ENCODE measurements at regions not wholly inside any gene's neighbourhood (a gene's known extent, or its start where the extent isn't known, plus 50 kb on each side); places are given as distances from the start of the nearest gene placed in this dataset.

DNA sequence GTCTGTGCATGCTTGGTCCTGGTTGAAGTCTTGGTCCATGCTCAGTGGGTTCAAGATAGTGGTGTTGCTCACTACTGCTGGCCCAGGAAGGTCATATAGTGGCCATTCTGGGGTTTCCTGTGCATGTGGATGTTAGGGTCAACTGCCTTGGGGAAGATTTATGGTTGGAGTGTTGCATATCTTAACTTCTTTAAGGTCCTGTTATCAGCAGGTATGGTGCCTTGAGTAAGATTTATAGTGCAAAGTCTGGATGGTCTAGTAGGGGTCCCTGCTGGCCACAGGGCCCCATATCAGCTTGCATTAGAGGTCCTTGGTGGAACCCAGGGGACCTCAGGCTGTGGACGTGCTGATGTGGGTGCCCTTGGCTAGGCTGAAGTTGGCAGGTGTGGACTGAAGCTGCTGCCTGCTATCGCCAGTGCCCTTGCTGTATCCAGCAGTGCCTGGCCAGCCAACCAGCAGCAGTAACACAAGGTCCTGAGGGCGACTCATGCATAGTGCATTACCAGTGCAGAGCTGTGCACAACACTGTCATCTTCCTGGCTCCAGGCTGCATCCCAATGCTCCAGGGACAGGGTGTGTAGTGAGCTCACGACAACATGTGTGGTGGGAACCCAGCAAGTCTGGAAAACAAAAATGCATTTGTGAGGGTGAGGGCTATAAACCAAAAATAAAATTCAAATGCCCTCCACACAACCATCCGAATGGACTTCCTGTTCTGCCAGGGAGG, 61.0 kb downstream of the BEX3 start:
- CTCF ChIA-PET (ENCODE audit: unreplicated experiment) = no interaction called here

GRCh38 chrX:103439161-103439560, 62.8 kb downstream of the BEX3 start:
- H3K4me1 ChIP-seq (ENCODE audit: insufficient read depth, low read length, poor library complexity, severe bottlenecking) = no peaks in the 10 kb centered on the region
- H3K9me3 ChIP-seq (ENCODE audit: low read length) = no peaks in the 10 kb centered on the region
- H3K36me3 ChIP-seq (ENCODE audit: insufficient read depth, low read length) = no peaks in the 10 kb centered on the region
- TF ChIP-seq EZH2phosphoT487 (IDR thresholded peaks at IDR 0.05; ENCODE audit: borderline replicate concordance, low read depth, low read length) = no peak
- TF ChIP-seq CTCF (conservative IDR thresholded peaks at IDR 0.05; ENCODE audit: low read length) = no peak
- ChIA-PET POLR2A (no interaction called here), CTCF (ENCODE audit: unreplicated experiment) (no interaction called here)
- no peaks in the 10 kb centered on the region for H4K20me1 ChIP-seq (ENCODE audit: insufficient read depth, low read length)
- intact Hi-C loops (cut with micrococcal nuclease; ENCODE audit: unreplicated experiment) = no loop called here
- H3K79me2 ChIP-seq (ENCODE audit: insufficient read depth, low read depth, low read length) = no peaks in the 10 kb centered on the region
- H3K9me2 ChIP-seq (ENCODE audit: insufficient read depth, low read length) = no peaks in the 10 kb centered on the region
- no TSS peak for BruUV-seq (replicated peaks)
- H2AFZ ChIP-seq (ENCODE audit: low read length) = no peak overlapping the region
- DNase-seq (ENCODE audit: low spot score) = no peak
- H3K27ac ChIP-seq (ENCODE audit: low read depth, low read length, poor library complexity, severe bottlenecking) = no peak overlapping the region
- H3K4me2 ChIP-seq (ENCODE audit: low read length) = no peak overlapping the region
- H3K4me3 ChIP-seq (ENCODE audit: low read depth, low read length, poor library complexity, severe bottlenecking) = no peak overlapping the region

More for the DNA sequence above, 61.0 kb downstream of the BEX3 start:
- H3K36me3 ChIP-seq (ENCODE audit: insufficient read depth, low read length) = no peaks in the 10 kb centered on the region
- no peak for TF ChIP-seq CTCF (conservative IDR thresholded peaks at IDR 0.05; ENCODE audit: low read length)
- TF ChIP-seq EZH2phosphoT487 (IDR thresholded peaks at IDR 0.05; ENCODE audit: borderline replicate concordance, low read depth, low read length) = no peak
- H2AFZ ChIP-seq (ENCODE audit: low read length) = no peak overlapping the region
- H3K4me2 ChIP-seq (ENCODE audit: low read length) = no peak overlapping the region
- intact Hi-C loops (cut with micrococcal nuclease; ENCODE audit: unreplicated experiment) = no loop called here
- H3K27ac ChIP-seq (ENCODE audit: low read depth, low read length, poor library complexity, severe bottlenecking) = no peak overlapping the region
- no peaks in the 10 kb centered on the region for H3K9me3 ChIP-seq (ENCODE audit: low read length)
- no peaks in the 10 kb centered on the region for H3K4me1 ChIP-seq (ENCODE audit: insufficient read depth, low read length, poor library complexity, severe bottlenecking)
- no TSS peak for BruUV-seq (replicated peaks)
- POLR2A ChIA-PET = no interaction called here
- no peak overlapping the region for H3K4me3 ChIP-seq (ENCODE audit: low read depth, low read length, poor library complexity, severe bottlenecking)
- no peaks in the 10 kb centered on the region for H4K20me1 ChIP-seq (ENCODE audit: insufficient read depth, low read length)
- no peaks in the 10 kb centered on the region for H3K9me2 ChIP-seq (ENCODE audit: insufficient read depth, low read length)
- no peak for DNase-seq (ENCODE audit: low spot score)
- no peaks in the 10 kb centered on the region for H3K79me2 ChIP-seq (ENCODE audit: insufficient read depth, low read depth, low read length)

GRCh38 chrX:103440621-103441020, 64.3 kb downstream of the BEX3 start:
- H3K79me2 ChIP-seq (ENCODE audit: insufficient read depth, low read depth, low read length) = no peaks in the 10 kb centered on the region
- intact Hi-C loops (cut with micrococcal nuclease; ENCODE audit: unreplicated experiment) = no loop called here
- H3K4me3 ChIP-seq (ENCODE audit: low read depth, low read length, poor library complexity, severe bottlenecking) = no peak overlapping the region
- H4K20me1 ChIP-seq (ENCODE audit: insufficient read depth, low read length) = no peaks in the 10 kb centered on the region
- H3K27ac ChIP-seq (ENCODE audit: low read depth, low read length, poor library complexity, severe bottlenecking) = no peak overlapping the region
- no peaks in the 10 kb centered on the region for H3K4me1 ChIP-seq (ENCODE audit: insufficient read depth, low read length, poor library complexity, severe bottlenecking)
- POLR2A ChIA-PET = no interaction called here
- DNase-seq (ENCODE audit: low spot score) = no peak
- CTCF ChIA-PET (ENCODE audit: unreplicated experiment) = no interaction called here
- no peaks in the 10 kb centered on the region for H3K9me3 ChIP-seq (ENCODE audit: low read length)
- TF ChIP-seq CTCF (conservative IDR thresholded peaks at IDR 0.05; ENCODE audit: low read length) = no peak
- no peaks in the 10 kb centered on the region for H3K9me2 ChIP-seq (ENCODE audit: insufficient read depth, low read length)
- no peak overlapping the region for H3K4me2 ChIP-seq (ENCODE audit: low read length)
- no peak overlapping the region for H2AFZ ChIP-seq (ENCODE audit: low read length)
- H3K36me3 ChIP-seq (ENCODE audit: insufficient read depth, low read length) = no peaks in the 10 kb centered on the region
- BruUV-seq (replicated peaks) = no TSS peak

Data from OCI-LY7 (cell line).